Neural cell (in vitro differentiated cells): ENCODE measurements at regions not wholly inside any gene's neighbourhood (a gene's known extent, or its start where the extent isn't known, plus 50 kb on each side); places are given as distances from the start of the nearest gene placed in this dataset.

Experiments
- H2AFZ ChIP-seq: fragments of 200-600, 300-800 bp; sonication (generic), shearing (Covaris generic); 2 replicates; pipeline ENCODE4 v1.6.0; 2014; ENCODE audit warnings: low read depth, mild to moderate bottlenecking, antibody characterized with exemption, low read length, moderate library complexity
- H3F3A ChIP-seq: fragments of 200-600 bp; shearing (Covaris generic); 2 replicates; pipeline ENCODE4 v1.6.1; 2016; ENCODE audit warnings: mild to moderate bottlenecking, moderate library complexity, mixed read lengths, antibody characterized with exemption, low read length; ENCODE audit not compliant: insufficient read depth, poor library complexity, severe bottlenecking
- H3K27ac ChIP-seq: fragments of 200-600, 300-800 bp; sonication (generic), shearing (Covaris generic); 2 replicates; pipeline ENCODE4 v1.5.1; 2014; ENCODE audit warnings: mild to moderate bottlenecking, low read length, moderate library complexity
- H3K27me3 ChIP-seq: fragments of 300-800, 200-600 bp; sonication (generic), shearing (Covaris generic); 2 replicates; pipeline ENCODE4 v1.6.0; 2014; ENCODE audit warnings: mild to moderate bottlenecking, low read depth, low read length, moderate library complexity; ENCODE audit not compliant: insufficient read depth
- H3K36me3 ChIP-seq: fragments of 300-800, 200-600 bp; sonication (generic), shearing (Covaris generic); 2 replicates; pipeline ENCODE4 v1.5.1; 2014; ENCODE audit warnings: mild to moderate bottlenecking, antibody characterized with exemption, low read length, moderate library complexity; ENCODE audit not compliant: insufficient read depth
- H3K4me2 ChIP-seq: fragments of 300-800, 200-600 bp; sonication (generic), shearing (Covaris generic); 2 replicates; pipeline ENCODE4 v1.6.0; 2014; ENCODE audit warnings: mild to moderate bottlenecking, low read length
- H3K4me3 ChIP-seq: fragments of 300-800, 200-600 bp; sonication (generic), shearing (Covaris generic); 2 replicates; pipeline ENCODE4 v1.5.1; 2014; ENCODE audit warnings: mild to moderate bottlenecking, low read length, moderate library complexity
- H3K79me2 ChIP-seq: fragments of 200-600 bp; shearing (Covaris generic); replicated peaks from 2 replicates; pipeline ENCODE4 v1.6.0; 2014; ENCODE audit warnings: mild to moderate bottlenecking, low read length, moderate library complexity; ENCODE audit not compliant: insufficient read depth
- H3K9ac ChIP-seq: fragments of 300-800, 200-600 bp; sonication (generic), shearing (Covaris generic); 2 replicates; pipeline ENCODE4 v1.6.1; 2016; ENCODE audit warnings: mild to moderate bottlenecking, low read length, mixed read lengths
- H3K9me2 ChIP-seq: fragments of 200-600 bp; shearing (Covaris generic); 2 replicates; pipeline ENCODE4 v1.6.1; 2016; ENCODE audit warnings: mild to moderate bottlenecking, low read length, mixed read lengths; ENCODE audit not compliant: insufficient read depth
- H3K9me3 ChIP-seq: fragments of 200-600, 300-800 bp; sonication (generic), shearing (Covaris generic); 2 replicates; pipeline ENCODE4 v1.6.1; 2016; ENCODE audit warnings: mild to moderate bottlenecking, mixed run types, low read length, moderate library complexity, mixed read lengths
- H4K20me1 ChIP-seq: fragments of 200-600 bp; shearing (Covaris generic); 2 replicates; pipeline ENCODE4 v1.6.1; 2016; ENCODE audit warnings: mild to moderate bottlenecking, mixed run types; ENCODE audit not compliant: insufficient read depth
- CTCF ChIP-seq: fragments of 450-650 bp; IDR thresholded peaks from 2 replicates; pipeline ENCODE4 v1.5.1; 2014; ENCODE audit warnings: antibody characterized with exemption, mild to moderate bottlenecking, moderate library complexity; ENCODE audit not compliant: poor library complexity, severe bottlenecking
- EP300 ChIP-seq: fragments of 450-650 bp; conservative IDR thresholded peaks from 2 replicates; pipeline ENCODE4 v1.6.1; 2014; ENCODE audit warnings: antibody characterized with exemption, mild to moderate bottlenecking, moderate library complexity; ENCODE audit not compliant: poor library complexity, severe bottlenecking
- EZH2 ChIP-seq: fragments of 200-600, 300-800 bp; shearing (Covaris generic), sonication (generic); IDR thresholded peaks from 2 replicates; pipeline ENCODE4 v1.6.1; 2014; ENCODE audit warnings: antibody characterized with exemption, low read length, borderline replicate concordance, mild to moderate bottlenecking; ENCODE audit not compliant: insufficient read depth, poor library complexity, severe bottlenecking
- MXI1 ChIP-seq: fragments of 450-650 bp; conservative IDR thresholded peaks from 2 replicates; pipeline ENCODE4 v1.6.1; 2014; ENCODE audit warnings: antibody characterized with exemption, mild to moderate bottlenecking; ENCODE audit not compliant: poor library complexity, severe bottlenecking
- POLR2AphosphoS5 ChIP-seq: IDR thresholded peaks from 2 replicates; pipeline ENCODE4 v1.6.1; 2012
- RAD21 ChIP-seq: fragments of 450-650 bp; conservative IDR thresholded peaks from 2 replicates; pipeline ENCODE4 v1.6.1; 2014; ENCODE audit warnings: antibody characterized with exemption, mild to moderate bottlenecking, moderate library complexity
- REST ChIP-seq: IDR thresholded peaks from 2 replicates; pipeline ENCODE4 v1.6.1; 2012; ENCODE audit warnings: borderline replicate concordance
- SMC3 ChIP-seq: fragments of 450-650 bp; conservative IDR thresholded peaks from 2 replicates; pipeline ENCODE4 v1.6.1; 2014; ENCODE audit warnings: antibody characterized with exemption, mild to moderate bottlenecking, moderate library complexity; ENCODE audit not compliant: poor library complexity
- TAF1 ChIP-seq: IDR thresholded peaks from 2 replicates; pipeline ENCODE4 v1.6.1; 2012; ENCODE audit warnings: low read depth

GRCh38 chr5:112630246-112631009 lies 107.3 kb upstream of the APC start:
- Histone ChIP-seq H3K27ac (no peak overlapping the region), H3K27me3 (no peaks in the 10 kb centered on the region), H3F3A (peaks cover 3% of the 10 kb centered on the region), H3K4me2 (no peak overlapping the region), H3K9me3 (no peaks in the 10 kb centered on the region), H3K79me2 (no peaks in the 10 kb centered on the region), H3K9me2 (no peaks in the 10 kb centered on the region), H3K4me3 (no peak overlapping the region), H2AFZ (no peak overlapping the region), H3K36me3 (no peaks in the 10 kb centered on the region), H4K20me1 (no peaks in the 10 kb centered on the region), H3K9ac (no peak overlapping the region)
- TF ChIP-seq REST (no peak), EP300 (no peak), CTCF (no peak), RAD21 (no peak), TAF1 (no peak), MXI1 (no peak), SMC3 (no peak), EZH2 (no peak), POLR2AphosphoS5 (no peak)

GRCh38 chr5:112634166-112634565 lies 103.5 kb upstream of the APC start:
- Histone ChIP-seq H3K79me2 (no peaks in the 10 kb centered on the region), H3K9me2 (no peaks in the 10 kb centered on the region), H3K4me2 (no peak overlapping the region), H2AFZ (no peak overlapping the region), H3K27me3 (no peaks in the 10 kb centered on the region), H3K36me3 (no peaks in the 10 kb centered on the region), H4K20me1 (no peaks in the 10 kb centered on the region), H3K27ac (no peak overlapping the region), H3F3A (no peaks in the 10 kb centered on the region), H3K9me3 (no peaks in the 10 kb centered on the region), H3K4me3 (no peak overlapping the region), H3K9ac (no peak overlapping the region)
- TF ChIP-seq EP300: no peak
- no peak for TF ChIP-seq POLR2AphosphoS5
- TF ChIP-seq CTCF: no peak
- no peak for TF ChIP-seq RAD21
- TF ChIP-seq SMC3: no peak
- no peak for TF ChIP-seq EZH2
- no peak for TF ChIP-seq MXI1
- TF ChIP-seq TAF1: no peak
- no peak for TF ChIP-seq REST
